Kasumi-1 (cell line): ENCODE measurements at regions not wholly inside any gene's neighbourhood (a gene's known extent, or its start where the extent isn't known, plus 50 kb on each side); places are given as distances from the start of the nearest gene placed in this dataset.

Source experiments
- DNase-seq, 2 experiments: peaks; one replicate each; lab custom pipeline; 2025; lab: John Stamatoyannopoulos, UW

- no peak for DNase-seq
Measured at GRCh38 chr10:123454987-123455386, 211.2 kb upstream of the GPR26 start.

GRCh38 chr10:123455861-123456260 lies 210.3 kb upstream of the GPR26 start:
- DNase-seq = no peak

- DNase-seq = no peak
Measured at GRCh38 chr10:123458933-123459332, 207.2 kb upstream of the GPR26 start.

- DNase-seq = no peak
Measured at GRCh38 chr10:123459371-123460091, 206.6 kb upstream of the GPR26 start.

- no peak for DNase-seq
Measured at GRCh38 chr10:123462246-123462645, 203.9 kb upstream of the GPR26 start.

GRCh38 chr10:123462756-123463155 lies 203.4 kb upstream of the GPR26 start:
- DNase-seq = no peak

GRCh38 chr10:123463181-123463580 lies 203.0 kb upstream of the GPR26 start:
- no peak for DNase-seq

- no peak for DNase-seq
Measured at GRCh38 chr10:123463698-123464097, 202.5 kb upstream of the GPR26 start.

GRCh38 chr10:123464430-123465323 lies 201.5 kb upstream of the GPR26 start:
- DNase-seq = no peak

GRCh38 chr10:123470336-123470921 lies 195.7 kb upstream of the GPR26 start:
- no peak for DNase-seq

- no peak for DNase-seq
Measured at GRCh38 chr10:123471811-123472210, 194.3 kb upstream of the GPR26 start.

GRCh38 chr10:123472606-123473005 lies 193.5 kb upstream of the GPR26 start:
- DNase-seq = no peak

GRCh38 chr10:123474700-123475099 lies 191.5 kb upstream of the GPR26 start:
- no peak for DNase-seq

GRCh38 chr10:123475466-123475865 lies 190.7 kb upstream of the GPR26 start:
- no peak for DNase-seq

GRCh38 chr10:123478116-123478515 lies 188.0 kb upstream of the GPR26 start:
- DNase-seq = no peak

- no peak for DNase-seq
Measured at GRCh38 chr10:123479640-123480039, 186.5 kb upstream of the GPR26 start.

- DNase-seq = no peak
Measured at GRCh38 chr10:123480344-123480743, 185.8 kb upstream of the GPR26 start.

GRCh38 chr10:123480845-123481244 lies 185.3 kb upstream of the GPR26 start:
- DNase-seq = no peak

- no peak for DNase-seq
Measured at GRCh38 chr10:123484722-123485121, 181.4 kb upstream of the GPR26 start.

- DNase-seq = no peak
Measured at GRCh38 chr10:123485341-123485960, 180.7 kb upstream of the GPR26 start.

- no peak for DNase-seq
Measured at GRCh38 chr10:123488436-123488835, 177.7 kb upstream of the GPR26 start.

- no peak for DNase-seq
Measured at GRCh38 chr10:123491364-123491763, 174.8 kb upstream of the GPR26 start.
